ENCODE measurements at regions not wholly inside any gene's neighbourhood (a gene's known extent, or its start where the extent isn't known, plus 50 kb on each side); places are given as distances from the start of the nearest gene placed in this dataset.

DNA sequence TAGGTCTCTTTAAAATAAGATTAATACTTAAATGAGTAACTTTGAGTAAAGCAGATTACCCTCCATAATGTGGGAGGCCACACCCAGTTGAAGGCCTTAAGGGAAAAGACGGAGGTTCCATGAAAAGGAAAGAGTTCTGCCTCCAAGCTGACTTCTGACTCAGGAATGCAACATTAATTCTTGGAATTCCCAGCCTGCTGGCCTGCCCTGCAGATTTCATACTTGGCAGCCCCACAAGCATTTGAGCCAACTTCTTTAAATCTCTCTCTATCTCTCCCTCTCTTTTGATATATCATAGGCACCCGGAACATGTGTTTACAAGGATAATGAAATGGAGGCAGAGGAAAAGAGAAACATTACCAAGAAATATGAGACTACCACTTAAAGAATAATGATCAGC, 902.3 kb upstream of the MIR17HG start:
- Histone ChIP-seq H3K79me2 (ENCODE audit: insufficient read depth, low read length) (no peaks in the 10 kb centered on the region), H3K9me2 (replicated peaks; ENCODE audit: insufficient read depth, low read length) (no peaks in the 10 kb centered on the region), H3K27me3 (ENCODE audit: low read length) (no peaks in the 10 kb centered on the region), H3F3A (ENCODE audit: insufficient read depth) (no peaks in the 10 kb centered on the region), H3K9ac (ENCODE audit: low read length) (no peak overlapping the region), H2AFZ (ENCODE audit: low read depth, low read length, severe bottlenecking) (no peak overlapping the region), H3K27ac (ENCODE audit: low read depth, low read length) (no peak overlapping the region), H4K20me1 (ENCODE audit: low read depth, low read length) (no peaks in the 10 kb centered on the region), H3K4me3 (ENCODE audit: insufficient read depth, low read length, poor library complexity, severe bottlenecking) (no peak overlapping the region), H3K9me3 (ENCODE audit: insufficient read depth, low read length) (no peaks in the 10 kb centered on the region), H3K4me2 (ENCODE audit: low read depth, low read length, poor library complexity, severe bottlenecking) (no peak overlapping the region), H3K36me3 (ENCODE audit: low read length) (no peaks in the 10 kb centered on the region)
- TF ChIP-seq, protein P1, sequence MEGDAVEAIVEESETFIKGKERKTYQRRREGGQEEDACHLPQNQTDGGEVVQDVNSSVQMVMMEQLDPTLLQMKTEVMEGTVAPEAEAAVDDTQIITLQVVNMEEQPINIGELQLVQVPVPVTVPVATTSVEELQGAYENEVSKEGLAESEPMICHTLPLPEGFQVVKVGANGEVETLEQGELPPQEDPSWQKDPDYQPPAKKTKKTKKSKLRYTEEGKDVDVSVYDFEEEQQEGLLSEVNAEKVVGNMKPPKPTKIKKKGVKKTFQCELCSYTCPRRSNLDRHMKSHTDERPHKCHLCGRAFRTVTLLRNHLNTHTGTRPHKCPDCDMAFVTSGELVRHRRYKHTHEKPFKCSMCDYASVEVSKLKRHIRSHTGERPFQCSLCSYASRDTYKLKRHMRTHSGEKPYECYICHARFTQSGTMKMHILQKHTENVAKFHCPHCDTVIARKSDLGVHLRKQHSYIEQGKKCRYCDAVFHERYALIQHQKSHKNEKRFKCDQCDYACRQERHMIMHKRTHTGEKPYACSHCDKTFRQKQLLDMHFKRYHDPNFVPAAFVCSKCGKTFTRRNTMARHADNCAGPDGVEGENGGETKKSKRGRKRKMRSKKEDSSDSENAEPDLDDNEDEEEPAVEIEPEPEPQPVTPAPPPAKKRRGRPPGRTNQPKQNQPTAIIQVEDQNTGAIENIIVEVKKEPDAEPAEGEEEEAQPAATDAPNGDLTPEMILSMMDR (IDR thresholded peaks at IDR 0.05; ENCODE audit: insufficient read depth, low read length, poor library complexity, severe bottlenecking) = no peak
- no peak for TF ChIP-seq EZH2phosphoT487 (conservative IDR thresholded peaks at IDR 0.05; ENCODE audit: low read length)

DNA sequence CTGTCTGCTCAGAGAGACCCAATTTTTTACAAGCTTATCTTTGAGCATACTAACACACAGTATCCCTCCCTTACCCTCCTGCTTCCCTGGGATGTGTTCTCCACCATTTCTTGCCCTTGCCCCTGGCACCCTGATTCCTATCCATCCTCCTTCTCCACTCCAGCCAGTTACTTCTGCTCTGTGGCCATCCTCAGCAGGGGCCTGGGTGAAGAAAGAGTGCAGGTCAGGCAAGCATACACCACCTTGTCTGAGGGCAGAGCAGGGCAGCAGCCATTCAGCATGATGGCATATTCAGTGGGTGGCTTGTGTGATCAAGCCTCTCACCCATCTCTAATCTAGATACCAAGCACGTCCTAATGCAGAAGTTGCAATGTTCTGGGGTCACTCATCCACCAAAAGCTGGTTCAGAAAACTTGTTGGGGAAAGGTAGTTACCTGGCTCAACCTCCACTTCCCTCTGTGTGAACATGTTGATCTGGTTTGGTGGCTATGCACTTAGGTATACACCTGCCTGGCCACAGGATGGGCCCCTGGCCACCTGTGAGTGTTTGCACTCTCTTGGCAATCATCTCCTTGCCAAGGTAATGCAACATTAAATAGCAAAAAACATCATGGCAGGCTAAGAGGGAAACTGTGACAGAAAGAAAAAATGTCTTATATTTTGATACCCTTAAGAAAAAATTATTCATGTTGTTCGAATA, 900.3 kb upstream of the MIR17HG start:
- Histone ChIP-seq H3K79me2 (ENCODE audit: insufficient read depth, low read length) (no peaks in the 10 kb centered on the region), H2AFZ (ENCODE audit: low read depth, low read length, severe bottlenecking) (no peak overlapping the region), H3K9ac (ENCODE audit: low read length) (no peak overlapping the region), H4K20me1 (ENCODE audit: low read depth, low read length) (no peaks in the 10 kb centered on the region), H3K27me3 (ENCODE audit: low read length) (no peaks in the 10 kb centered on the region), H3K4me2 (ENCODE audit: low read depth, low read length, poor library complexity, severe bottlenecking) (no peak overlapping the region), H3K36me3 (ENCODE audit: low read length) (no peaks in the 10 kb centered on the region), H3K9me2 (replicated peaks; ENCODE audit: insufficient read depth, low read length) (no peaks in the 10 kb centered on the region), H3K27ac (ENCODE audit: low read depth, low read length) (no peak overlapping the region), H3F3A (ENCODE audit: insufficient read depth) (no peaks in the 10 kb centered on the region), H3K4me3 (ENCODE audit: insufficient read depth, low read length, poor library complexity, severe bottlenecking) (no peak overlapping the region), H3K9me3 (ENCODE audit: insufficient read depth, low read length) (no peaks in the 10 kb centered on the region)
- TF ChIP-seq, protein P1 (IDR thresholded peaks at IDR 0.05; ENCODE audit: insufficient read depth, low read length, poor library complexity, severe bottlenecking) = no peak
- TF ChIP-seq EZH2phosphoT487 (conservative IDR thresholded peaks at IDR 0.05; ENCODE audit: low read length) = no peak

DNA sequence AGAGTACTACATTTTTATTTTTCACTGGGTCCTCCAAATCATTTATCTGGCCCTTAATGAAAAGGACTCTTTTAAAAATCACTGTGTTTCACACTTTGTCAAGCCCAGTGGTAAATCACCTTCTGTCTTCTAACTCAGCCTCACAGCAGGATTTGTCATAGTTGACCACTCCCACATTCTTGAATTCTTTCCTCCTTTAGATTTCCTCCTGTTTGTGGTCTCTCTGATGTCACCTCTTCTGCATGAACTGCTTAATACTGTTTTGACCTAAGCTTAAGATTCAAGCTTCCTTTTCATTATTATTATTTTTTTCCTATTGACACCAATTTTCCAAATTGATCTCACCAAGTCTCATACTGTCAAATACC, 899.8 kb upstream of the MIR17HG start:
- no peak overlapping the region for H3K4me3 ChIP-seq (ENCODE audit: insufficient read depth, low read length, poor library complexity, severe bottlenecking)
- no peak overlapping the region for H3K9ac ChIP-seq (ENCODE audit: low read length)
- no peaks in the 10 kb centered on the region for H3F3A ChIP-seq (ENCODE audit: insufficient read depth)
- no peak for TF ChIP-seq EZH2phosphoT487 (conservative IDR thresholded peaks at IDR 0.05; ENCODE audit: low read length)
- TF ChIP-seq, protein P1 (IDR thresholded peaks at IDR 0.05; ENCODE audit: insufficient read depth, low read length, poor library complexity, severe bottlenecking) = no peak
- no peaks in the 10 kb centered on the region for H3K9me2 ChIP-seq (replicated peaks; ENCODE audit: insufficient read depth, low read length)
- no peak overlapping the region for H2AFZ ChIP-seq (ENCODE audit: low read depth, low read length, severe bottlenecking)
- H4K20me1 ChIP-seq (ENCODE audit: low read depth, low read length) = no peaks in the 10 kb centered on the region
- no peaks in the 10 kb centered on the region for H3K79me2 ChIP-seq (ENCODE audit: insufficient read depth, low read length)
- H3K36me3 ChIP-seq (ENCODE audit: low read length) = no peaks in the 10 kb centered on the region
- no peaks in the 10 kb centered on the region for H3K27me3 ChIP-seq (ENCODE audit: low read length)
- no peak overlapping the region for H3K4me2 ChIP-seq (ENCODE audit: low read depth, low read length, poor library complexity, severe bottlenecking)
- H3K9me3 ChIP-seq (ENCODE audit: insufficient read depth, low read length) = no peaks in the 10 kb centered on the region
- no peak overlapping the region for H3K27ac ChIP-seq (ENCODE audit: low read depth, low read length)
